GM19452 (cell line): ENCODE measurements at regions not wholly inside any gene's neighbourhood (a gene's known extent, or its start where the extent isn't known, plus 50 kb on each side); places are given as distances from the start of the nearest gene placed in this dataset.
"Not testable (repeated sequence)": the region's sequence is repeated elsewhere in the genome, so short reads cannot be mapped to it uniquely, and the experiment has no call there.

Experiments
- ATAC-seq: cut with Tn5 transposase; IDR thresholded peaks from one replicate; pipeline ENCODE4 v1.9.1; 2021; ENCODE audit not compliant: unreplicated experiment

DNA sequence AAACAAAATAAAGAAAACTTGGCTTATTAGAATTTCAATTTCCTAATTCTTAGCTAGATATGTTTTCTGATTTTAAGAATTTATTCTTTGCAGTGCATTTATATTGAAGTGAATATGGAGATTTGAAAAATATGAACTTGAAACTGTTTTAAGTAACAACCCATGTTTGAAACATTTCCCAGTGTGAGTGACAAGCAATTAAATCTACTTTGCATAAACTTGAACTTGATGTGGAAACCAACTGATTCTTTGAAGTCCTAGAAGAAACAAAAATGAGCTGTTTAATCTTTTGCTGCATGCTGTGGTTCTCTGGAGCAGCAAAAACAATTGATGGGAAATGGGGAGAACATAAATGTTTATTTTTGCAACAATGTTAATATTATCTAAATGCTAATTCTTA is 430.2 kb downstream of the ARL4A start:
- no peak for ATAC-seq

DNA sequence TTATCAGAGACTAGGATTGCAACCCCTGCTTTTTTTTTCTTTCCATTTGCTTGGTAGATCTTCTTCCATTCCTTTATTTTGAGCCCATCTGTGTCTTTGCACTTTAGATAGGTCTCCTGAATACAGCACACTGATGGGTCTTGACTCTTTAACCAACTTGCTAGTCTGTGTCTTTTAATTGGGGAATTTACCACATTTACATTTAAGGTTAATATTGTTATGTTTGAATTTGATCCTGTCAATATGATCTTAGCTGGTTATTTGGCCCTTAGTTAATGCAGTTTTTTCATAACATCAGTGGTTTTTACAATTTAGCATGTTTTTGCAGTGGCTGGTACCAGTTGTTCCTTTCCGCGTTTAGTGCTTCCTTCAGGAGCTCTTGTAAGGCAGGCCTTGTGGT is 437.2 kb downstream of the ARL4A start:
- ATAC-seq = not testable (repeated sequence)

DNA sequence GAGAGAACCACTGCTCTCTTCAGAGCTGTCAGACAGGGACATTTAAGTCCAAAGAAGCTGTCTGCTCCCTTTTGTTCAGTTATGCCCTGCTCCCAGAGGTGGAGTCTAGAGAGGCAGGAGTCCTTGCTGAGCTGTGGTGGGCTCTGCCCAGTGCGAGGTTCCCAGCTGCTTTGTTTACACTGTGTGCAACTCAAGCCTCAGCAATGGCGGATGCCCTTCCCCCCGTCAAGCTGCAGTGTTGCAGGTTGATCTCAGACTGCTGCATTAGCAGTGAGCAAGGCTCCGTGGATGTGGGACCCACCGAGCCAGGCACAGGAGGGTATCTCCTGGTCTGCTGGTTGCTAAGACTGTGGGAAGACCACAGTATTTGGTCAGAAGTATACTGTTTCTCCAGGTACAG is 438.9 kb downstream of the ARL4A start:
- ATAC-seq = no peak

DNA sequence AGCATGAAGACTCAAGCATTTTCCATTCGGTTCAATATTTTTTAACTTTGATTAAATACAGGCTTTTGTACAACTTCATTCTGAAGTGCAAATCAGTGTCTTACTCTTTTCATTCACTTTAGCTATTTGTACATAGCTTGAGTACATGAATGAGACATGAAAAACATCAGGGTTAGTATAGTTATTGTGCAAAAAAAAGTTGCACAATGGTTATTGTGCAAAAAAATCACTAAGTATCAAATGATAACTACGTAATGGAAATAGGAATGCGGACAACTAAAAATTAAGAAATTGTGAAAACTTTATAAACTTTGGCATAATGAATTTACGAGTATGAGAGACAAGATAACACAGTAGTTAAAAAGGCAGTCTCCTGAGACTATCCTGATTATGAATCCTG is 442.9 kb downstream of the ARL4A start:
- no peak for ATAC-seq

DNA sequence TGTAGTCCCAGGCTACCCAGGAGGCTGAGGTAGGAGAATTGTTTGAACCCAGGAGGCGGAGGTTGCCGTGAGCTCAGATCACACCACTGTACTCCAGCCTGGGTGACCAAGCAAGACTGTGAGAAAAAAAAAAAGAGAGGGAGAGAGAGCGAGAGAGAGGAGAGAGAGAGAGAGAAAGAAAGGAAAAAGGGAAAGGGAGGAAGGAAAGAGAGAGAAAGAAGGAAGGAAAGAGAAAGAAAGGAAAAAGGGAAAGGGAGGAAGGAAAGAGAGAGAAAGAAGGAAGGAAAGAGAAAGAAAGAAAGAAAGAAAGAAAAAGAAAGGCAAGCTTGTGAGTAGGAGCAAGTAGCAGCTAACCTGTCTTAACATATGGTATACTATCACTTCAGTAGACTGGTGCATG is 443.5 kb downstream of the ARL4A start:
- ATAC-seq = not testable (repeated sequence)

DNA sequence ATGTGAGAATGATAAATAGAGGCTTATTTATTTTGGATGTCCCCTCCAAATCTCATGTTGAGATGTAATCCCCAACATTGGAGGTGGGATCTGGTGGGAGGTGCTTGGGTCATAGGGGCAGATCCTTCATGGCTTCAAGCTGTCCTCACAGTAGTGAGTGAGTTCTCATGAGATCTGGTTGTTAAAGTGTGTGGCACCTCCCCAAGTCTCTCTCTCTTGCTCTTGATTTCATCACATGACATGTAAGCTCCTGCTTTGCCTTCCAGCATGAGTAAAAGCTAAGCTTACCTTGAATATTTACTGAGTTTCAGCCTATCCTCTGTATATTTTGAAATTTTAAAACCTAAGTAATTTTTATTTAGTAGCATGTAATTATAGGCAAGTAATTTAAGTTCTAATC is 444.9 kb downstream of the ARL4A start:
- ATAC-seq = no peak

DNA sequence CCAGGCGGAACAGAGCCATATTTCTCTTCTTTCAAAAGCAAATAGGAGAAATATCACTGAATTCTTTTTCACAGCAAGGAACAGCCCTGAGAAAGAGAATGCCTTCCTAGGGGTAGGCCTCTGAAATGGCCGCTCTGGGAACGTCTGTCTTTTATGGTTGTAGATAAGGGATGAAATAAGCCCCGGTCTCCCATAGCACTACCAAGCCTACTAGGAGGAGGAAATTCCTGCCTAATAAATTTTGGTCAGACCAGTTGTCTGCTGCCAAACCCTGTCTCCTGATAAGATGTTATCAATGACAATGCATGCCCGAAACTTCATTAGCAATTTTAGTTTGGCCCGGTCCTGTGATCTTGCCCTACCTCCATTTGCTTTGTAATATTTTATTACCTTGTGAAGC is 448.9 kb downstream of the ARL4A start:
- ATAC-seq = not testable (repeated sequence)

DNA sequence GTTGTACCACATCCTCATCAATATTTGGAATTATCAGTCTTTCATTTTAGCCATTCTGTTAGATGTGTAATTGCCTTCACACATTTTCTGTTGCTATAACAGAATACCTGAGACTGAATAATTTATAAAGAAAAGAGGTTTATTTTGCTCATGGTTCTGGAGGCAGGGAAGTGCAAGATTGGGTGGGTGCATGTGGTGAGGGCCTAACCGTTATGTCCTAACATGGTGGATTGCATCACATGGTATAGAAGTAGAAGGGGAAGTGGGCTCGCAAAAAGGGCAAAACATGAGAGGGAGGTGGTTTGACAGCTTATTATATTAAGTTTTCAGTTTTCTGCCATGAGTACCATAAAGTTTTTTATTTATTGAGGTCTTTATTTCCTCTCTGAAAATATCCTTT is 452.0 kb downstream of the ARL4A start:
- no peak for ATAC-seq

DNA sequence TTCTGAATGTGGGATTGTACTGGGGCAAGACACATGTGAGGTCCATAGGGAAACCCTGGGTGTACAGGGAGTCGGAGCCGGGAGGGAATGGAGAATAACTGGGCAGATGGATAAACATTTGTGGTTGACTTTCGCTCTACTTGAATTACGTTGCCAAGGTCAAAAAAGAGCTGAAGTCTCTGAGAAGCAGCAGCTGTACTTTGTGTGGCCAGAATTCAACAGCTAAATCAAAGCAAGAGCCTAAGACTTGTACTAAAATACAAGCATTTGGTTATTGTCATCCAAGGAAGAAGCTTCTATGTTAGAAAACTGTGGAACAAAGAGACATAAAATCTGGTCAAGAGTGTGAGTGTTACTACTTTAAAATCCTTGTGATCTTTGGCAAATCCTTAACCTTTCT is 457.2 kb downstream of the ARL4A start:
- no peak for ATAC-seq

DNA sequence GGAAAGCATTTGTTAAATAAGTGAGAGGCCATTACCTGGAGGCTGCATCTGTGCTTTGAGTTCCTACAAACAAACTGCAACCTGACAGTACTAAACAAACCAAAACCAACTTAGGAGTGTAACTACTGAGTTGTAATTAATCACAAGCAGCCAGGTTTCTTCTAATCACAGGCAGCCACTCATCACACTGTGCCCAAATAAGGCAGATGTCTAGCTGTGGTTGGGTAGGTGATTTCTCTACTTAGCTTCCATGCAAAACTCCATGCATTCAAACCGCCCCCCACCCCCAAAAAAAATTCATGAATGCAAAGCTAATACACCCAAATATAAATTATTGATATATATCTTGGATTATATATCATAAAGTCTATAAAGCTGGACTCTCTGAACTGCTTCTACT is 461.1 kb downstream of the ARL4A start:
- no peak for ATAC-seq

DNA sequence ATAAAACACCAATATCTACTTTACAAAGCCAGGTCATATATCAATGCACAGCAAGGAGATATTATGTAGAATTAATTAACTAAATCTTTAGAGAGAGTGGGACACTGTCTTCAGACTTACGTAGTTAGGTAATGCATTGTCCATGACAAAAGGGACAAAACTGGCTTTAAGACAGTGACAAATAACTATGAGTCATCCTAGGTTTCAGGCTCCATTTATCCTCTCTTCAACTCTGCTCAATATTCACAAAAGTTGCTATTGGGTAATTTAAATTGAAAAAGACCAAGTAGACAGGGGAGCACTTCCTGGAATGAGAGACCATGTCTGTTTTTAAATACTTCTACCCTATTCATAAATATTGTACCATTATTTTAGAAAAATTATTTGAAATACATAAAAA is 464.5 kb downstream of the ARL4A start:
- no peak for ATAC-seq

DNA sequence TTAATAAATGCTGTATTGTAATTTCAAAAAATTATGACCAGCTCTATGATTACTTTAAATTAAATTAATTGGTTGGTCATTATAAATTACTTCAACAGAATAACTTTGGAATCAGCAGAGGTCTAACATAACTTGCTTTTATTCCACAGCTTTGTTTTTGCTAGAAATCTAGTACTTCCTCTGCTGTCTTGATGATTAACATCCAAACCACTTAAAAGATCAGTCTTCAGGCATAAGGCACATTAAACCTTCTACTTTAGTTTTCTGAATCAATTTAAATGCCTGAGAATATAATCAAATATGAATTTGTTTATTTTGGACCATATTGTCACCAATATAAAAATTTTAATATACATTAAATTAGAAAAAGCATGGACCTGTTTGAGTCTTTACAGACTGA is 465.3 kb downstream of the ARL4A start:
- no peak for ATAC-seq

DNA sequence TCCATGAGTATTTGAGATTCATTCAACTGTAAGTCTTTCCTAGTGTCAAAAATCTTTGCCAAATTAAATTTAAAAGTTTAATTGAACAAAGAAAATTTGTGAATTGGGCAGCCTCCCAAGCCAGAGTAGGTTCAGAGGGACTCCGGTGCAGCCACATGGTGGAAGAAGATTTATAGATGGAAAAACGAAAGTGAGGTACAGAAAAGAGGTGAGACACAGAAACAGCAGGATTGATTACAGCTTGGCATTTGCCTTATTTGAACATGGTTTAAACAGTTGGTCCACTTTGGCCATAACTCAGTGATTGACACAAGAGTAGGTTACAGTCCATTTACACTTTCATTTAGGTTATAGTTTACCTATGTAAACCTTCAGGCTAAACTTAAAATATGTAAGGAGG is 465.8 kb downstream of the ARL4A start:
- ATAC-seq = no peak

DNA sequence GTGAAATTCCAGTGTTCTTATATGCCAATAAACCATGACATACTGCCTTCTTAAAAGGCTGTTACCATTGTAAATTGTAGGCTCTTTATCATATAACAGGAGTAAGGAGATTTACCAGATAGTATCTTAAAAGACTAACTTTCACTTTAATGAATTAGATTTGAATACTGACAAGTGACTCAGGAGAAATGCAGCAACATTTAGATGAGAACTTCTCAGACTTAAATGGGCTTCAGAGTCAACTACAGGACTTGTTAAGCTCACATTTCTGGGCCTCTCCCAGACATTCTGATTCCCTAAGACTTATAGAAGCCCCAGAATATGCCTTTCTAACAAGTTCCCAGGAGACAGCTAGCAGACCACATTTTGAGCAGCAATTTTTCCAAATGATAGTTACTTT is 466.3 kb downstream of the ARL4A start:
- ATAC-seq = no peak

DNA sequence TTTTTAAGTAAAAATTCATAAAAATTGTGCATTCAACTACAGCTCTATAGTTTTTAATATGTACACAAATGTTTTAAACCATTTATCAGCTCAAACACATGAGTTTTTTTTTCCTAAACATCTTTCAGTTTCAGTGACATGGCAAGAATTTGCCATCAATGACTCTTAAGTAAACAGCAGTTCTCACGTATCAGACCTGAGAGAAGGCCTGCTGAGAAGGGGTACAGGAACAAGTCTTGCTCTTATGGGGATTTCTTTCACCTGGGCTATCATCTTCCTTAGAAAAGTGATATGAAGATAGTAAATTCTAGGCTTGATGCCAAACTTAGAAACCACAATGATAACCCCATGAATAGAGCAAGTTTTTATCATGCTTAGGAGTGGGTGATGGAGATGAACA is 467.8 kb downstream of the ARL4A start:
- ATAC-seq = no peak

DNA sequence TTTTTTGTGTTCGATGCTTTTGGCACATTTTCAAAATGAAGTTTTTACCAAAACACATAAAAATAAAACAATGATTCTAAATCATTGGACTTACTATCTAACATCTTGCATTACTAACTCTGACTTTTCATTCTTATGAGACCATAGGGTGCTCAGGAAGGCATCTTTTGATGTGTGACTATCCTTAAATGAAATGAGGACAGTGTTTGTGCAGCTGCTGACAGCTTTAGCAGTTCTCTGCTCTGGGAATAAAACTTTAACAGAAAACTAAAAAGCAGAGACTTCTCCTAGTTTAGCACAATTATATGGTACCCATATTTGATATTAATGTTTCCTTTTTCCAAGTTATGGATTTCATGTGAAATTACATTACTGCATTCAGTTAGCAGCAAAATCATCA is 471.6 kb downstream of the ARL4A start:
- no peak for ATAC-seq

DNA sequence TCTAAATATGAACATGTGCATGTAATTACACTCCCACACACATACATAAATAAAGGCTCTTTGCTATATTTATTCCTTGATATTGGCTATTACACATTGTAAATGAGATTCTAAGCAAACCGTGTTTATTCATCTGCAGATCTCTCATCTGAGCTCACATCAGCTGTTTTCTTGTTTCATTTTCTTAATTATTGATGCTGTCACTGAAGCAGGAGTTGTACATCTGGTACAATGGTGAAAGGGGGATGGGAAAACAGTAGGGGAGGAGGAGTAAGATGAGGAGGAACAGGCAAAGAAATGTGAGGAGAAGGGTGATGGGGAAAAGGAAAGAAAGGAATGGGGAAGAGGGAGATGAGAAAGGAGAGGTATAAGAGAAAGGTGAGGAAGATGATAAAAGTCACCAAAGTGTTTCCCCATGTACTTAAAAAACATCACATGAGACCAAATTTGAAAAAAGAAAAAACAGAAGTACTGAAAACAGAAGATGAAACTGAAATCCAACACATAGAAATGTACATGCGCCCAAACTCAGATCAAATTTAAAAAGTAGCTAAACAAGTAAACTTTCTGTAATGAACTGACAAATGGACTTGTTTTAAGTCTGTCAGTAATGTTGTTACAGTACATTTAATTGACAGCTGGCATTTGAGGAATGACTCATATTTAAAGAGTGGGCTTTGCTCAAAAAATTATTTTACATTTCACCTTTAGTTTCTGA is 472.2 kb downstream of the ARL4A start:
- ATAC-seq = no peak

DNA sequence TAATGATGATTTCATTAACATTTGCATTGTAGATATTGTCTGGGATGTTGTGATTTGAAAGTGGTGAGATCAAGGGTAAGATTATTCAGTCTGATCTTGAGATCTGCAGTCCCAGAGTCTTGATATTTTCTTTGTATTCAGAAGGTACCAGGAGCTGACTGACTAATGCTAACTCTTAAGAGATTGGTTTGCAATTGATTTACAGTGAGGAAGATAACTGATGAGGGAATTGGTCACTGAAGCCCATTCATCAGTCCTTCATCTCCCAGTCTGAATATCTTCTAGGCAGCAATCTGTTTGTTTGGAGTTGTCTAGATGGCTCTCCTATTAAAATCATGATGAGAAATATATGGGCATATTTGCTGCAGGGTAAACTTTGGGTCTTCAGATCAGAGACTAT is 473.7 kb downstream of the ARL4A start:
- no peak for ATAC-seq

DNA sequence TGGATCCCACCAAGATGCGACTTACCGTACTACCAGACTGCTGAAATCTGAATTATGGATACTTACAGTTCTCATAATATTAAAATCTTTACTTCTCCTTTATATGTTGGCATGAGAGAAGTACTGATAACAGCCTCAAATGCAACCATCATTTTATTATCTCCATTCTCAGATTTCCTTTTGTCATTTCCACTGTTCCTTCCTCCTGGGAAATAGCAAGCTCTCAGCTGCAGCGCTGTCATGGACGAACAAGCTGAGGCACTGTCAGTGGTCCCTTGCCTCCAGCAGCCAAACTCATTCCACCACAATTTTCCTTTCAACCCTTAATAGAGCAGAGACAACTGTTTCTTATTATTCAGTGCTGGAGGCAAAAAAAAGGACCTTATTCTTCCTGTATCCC is 478.4 kb downstream of the ARL4A start:
- no peak for ATAC-seq

DNA sequence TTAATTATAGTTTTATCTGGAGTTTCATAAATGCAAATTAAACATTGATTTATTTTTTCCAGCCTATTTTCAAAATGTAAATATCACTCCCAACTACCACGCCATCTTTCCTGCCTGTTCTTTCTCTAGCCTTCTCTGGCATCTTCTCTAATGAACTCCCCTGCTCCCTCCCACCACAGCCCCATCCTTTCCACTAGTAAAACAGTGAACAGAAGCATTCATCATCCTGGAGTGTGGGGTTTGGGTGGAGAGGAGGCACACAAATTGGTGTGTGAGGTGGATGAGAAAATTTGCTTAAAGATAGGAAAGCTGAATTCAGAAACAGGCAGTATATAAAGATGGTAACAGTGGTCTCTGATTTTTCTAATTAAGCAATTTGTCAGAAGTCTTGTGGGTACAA is 479.4 kb downstream of the ARL4A start:
- ATAC-seq = no peak

DNA sequence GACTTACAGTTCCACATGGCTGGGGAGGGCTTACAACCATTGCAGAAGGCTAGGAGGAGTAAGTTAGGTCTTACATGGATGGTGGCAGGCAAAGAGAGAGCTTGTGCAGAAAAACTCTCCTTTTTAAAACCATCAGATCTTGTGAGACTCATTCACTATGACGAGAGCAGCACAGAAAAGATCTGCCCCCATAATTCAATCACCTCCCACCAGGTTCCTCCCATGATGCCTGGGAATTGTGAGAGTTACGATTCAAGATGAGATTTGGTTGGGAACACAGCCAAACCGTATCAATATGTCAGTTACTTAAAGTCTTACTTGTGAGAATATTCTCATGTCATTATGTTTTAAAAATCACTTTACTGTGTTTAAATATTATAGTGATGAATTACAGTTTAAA is 481.9 kb downstream of the ARL4A start:
- no peak for ATAC-seq

DNA sequence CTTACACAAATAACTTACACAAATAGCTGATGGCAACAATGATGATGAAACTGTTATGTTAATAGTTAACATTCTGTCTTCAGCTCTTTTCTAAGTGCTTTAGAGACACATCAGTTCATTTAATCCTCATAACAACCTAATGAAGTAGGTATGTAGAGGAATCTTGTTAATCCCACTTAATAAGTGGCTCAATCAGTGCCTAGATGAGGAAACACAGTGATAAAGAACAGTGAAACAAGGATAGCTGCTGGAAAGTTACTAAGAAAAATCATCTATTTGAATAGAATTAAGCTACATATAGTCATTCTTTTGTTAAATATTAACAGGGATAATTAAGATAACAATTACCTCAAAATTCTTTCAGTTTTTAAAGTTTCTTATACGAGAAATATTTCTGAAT is 487.6 kb downstream of the ARL4A start:
- ATAC-seq = no peak

DNA sequence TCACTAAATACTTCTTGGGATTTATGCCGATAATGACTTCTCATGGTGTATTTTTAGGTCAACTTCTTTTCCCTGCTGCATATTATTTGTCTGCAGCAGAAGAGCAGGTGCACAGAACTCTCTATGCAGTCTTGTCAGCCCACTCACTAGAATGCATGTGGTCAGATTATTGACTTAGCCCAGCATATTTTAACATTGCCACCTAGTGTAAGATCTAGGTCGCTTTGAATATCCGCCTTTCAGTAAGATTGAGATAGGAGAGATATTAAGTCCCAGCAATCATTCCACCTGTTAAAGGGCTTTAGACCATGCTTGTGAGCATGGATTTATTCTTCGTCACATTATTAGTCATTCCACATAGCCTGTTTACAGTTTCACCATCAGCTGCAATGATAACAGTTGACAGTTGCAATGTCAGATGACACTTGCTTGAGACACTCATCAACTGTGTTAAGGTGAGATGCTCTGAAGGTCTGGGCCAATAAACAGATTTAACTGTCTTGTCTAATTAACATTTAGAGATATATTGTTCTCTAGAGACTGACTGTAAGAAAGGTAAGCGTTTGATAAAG is 491.7 kb downstream of the ARL4A start:
- no peak for ATAC-seq
